ENCODE measurements at regions not wholly inside any gene's neighbourhood (a gene's known extent, or its start where the extent isn't known, plus 50 kb on each side); places are given as distances from the start of the nearest gene placed in this dataset.
"Not testable (repeated sequence)": the region's sequence is repeated elsewhere in the genome, so short reads cannot be mapped to it uniquely, and the experiment has no call there.

GRCh38 chr2:13433954-13434353, 717.2 kb downstream of the TRIB2 start:
- H3K79me2 ChIP-seq (ENCODE audit: insufficient read depth, low read length) = no peaks in the 10 kb centered on the region
- no peaks in the 10 kb centered on the region for H3K36me3 ChIP-seq (ENCODE audit: low read length)
- H2AFZ ChIP-seq (ENCODE audit: low read depth, low read length, severe bottlenecking) = no peak overlapping the region
- no peak for TF ChIP-seq CTCF (IDR thresholded peaks at IDR 0.05; ENCODE audit: insufficient read depth, low read length, poor library complexity, severe bottlenecking)
- no peak for TF ChIP-seq EZH2phosphoT487 (conservative IDR thresholded peaks at IDR 0.05; ENCODE audit: low read length)
- H3F3A ChIP-seq (ENCODE audit: insufficient read depth) = no peaks in the 10 kb centered on the region
- H3K27ac ChIP-seq (ENCODE audit: low read depth, low read length) = no peak overlapping the region
- no peak overlapping the region for H3K4me2 ChIP-seq (ENCODE audit: low read depth, low read length, poor library complexity, severe bottlenecking)
- no peaks in the 10 kb centered on the region for H3K9me3 ChIP-seq (ENCODE audit: insufficient read depth, low read length)
- H4K20me1 ChIP-seq (ENCODE audit: low read depth, low read length) = no peaks in the 10 kb centered on the region
- no peaks in the 10 kb centered on the region for H3K27me3 ChIP-seq (ENCODE audit: low read length)
- no peak overlapping the region for H3K4me3 ChIP-seq (ENCODE audit: insufficient read depth, low read length, poor library complexity, severe bottlenecking)
- H3K9me2 ChIP-seq (replicated peaks; ENCODE audit: insufficient read depth, low read length) = no peaks in the 10 kb centered on the region
- H3K9ac ChIP-seq (ENCODE audit: low read length) = no peak overlapping the region

- not testable (repeated sequence) for H3K9ac ChIP-seq (ENCODE audit: low read length); H3K27me3 ChIP-seq (ENCODE audit: low read length); H3K4me3 ChIP-seq (ENCODE audit: insufficient read depth, low read length, poor library complexity, severe bottlenecking); H3F3A ChIP-seq (ENCODE audit: insufficient read depth); H3K4me2 ChIP-seq (ENCODE audit: low read depth, low read length, poor library complexity, severe bottlenecking); H3K9me2 ChIP-seq (replicated peaks; ENCODE audit: insufficient read depth, low read length); H3K79me2 ChIP-seq (ENCODE audit: insufficient read depth, low read length); H2AFZ ChIP-seq (ENCODE audit: low read depth, low read length, severe bottlenecking); H4K20me1 ChIP-seq (ENCODE audit: low read depth, low read length); H3K36me3 ChIP-seq (ENCODE audit: low read length); H3K27ac ChIP-seq (ENCODE audit: low read depth, low read length); H3K9me3 ChIP-seq (ENCODE audit: insufficient read depth, low read length)
Observed at GRCh38 chr2:13443554-13444261, 727.0 kb downstream of the TRIB2 start.

- H3F3A ChIP-seq (ENCODE audit: insufficient read depth) = no peaks in the 10 kb centered on the region
- no peaks in the 10 kb centered on the region for H3K9me2 ChIP-seq (replicated peaks; ENCODE audit: insufficient read depth, low read length)
- no peak overlapping the region for H3K9ac ChIP-seq (ENCODE audit: low read length)
- no peaks in the 10 kb centered on the region for H3K79me2 ChIP-seq (ENCODE audit: insufficient read depth, low read length)
- no peak overlapping the region for H2AFZ ChIP-seq (ENCODE audit: low read depth, low read length, severe bottlenecking)
- no peak overlapping the region for H3K27ac ChIP-seq (ENCODE audit: low read depth, low read length)
- no peak overlapping the region for H3K4me2 ChIP-seq (ENCODE audit: low read depth, low read length, poor library complexity, severe bottlenecking)
- TF ChIP-seq CTCF (IDR thresholded peaks at IDR 0.05; ENCODE audit: insufficient read depth, low read length, poor library complexity, severe bottlenecking) (no peak), EZH2phosphoT487 (conservative IDR thresholded peaks at IDR 0.05; ENCODE audit: low read length) (no peak)
- no peaks in the 10 kb centered on the region for H4K20me1 ChIP-seq (ENCODE audit: low read depth, low read length)
- no peaks in the 10 kb centered on the region for H3K27me3 ChIP-seq (ENCODE audit: low read length)
- H3K36me3 ChIP-seq (ENCODE audit: low read length) = no peaks in the 10 kb centered on the region
- no peaks in the 10 kb centered on the region for H3K9me3 ChIP-seq (ENCODE audit: insufficient read depth, low read length)
- H3K4me3 ChIP-seq (ENCODE audit: insufficient read depth, low read length, poor library complexity, severe bottlenecking) = no peak overlapping the region
Observed at GRCh38 chr2:13462464-13462863, 745.7 kb downstream of the TRIB2 start.

GRCh38 chr2:13466076-13466475, 749.3 kb downstream of the TRIB2 start:
- no peaks in the 10 kb centered on the region for H3F3A ChIP-seq (ENCODE audit: insufficient read depth)
- TF ChIP-seq CTCF (IDR thresholded peaks at IDR 0.05; ENCODE audit: insufficient read depth, low read length, poor library complexity, severe bottlenecking) (no peak), EZH2phosphoT487 (conservative IDR thresholded peaks at IDR 0.05; ENCODE audit: low read length) (no peak)
- H3K9ac ChIP-seq (ENCODE audit: low read length) = no peak overlapping the region
- no peaks in the 10 kb centered on the region for H3K36me3 ChIP-seq (ENCODE audit: low read length)
- no peaks in the 10 kb centered on the region for H3K79me2 ChIP-seq (ENCODE audit: insufficient read depth, low read length)
- no peak overlapping the region for H3K4me3 ChIP-seq (ENCODE audit: insufficient read depth, low read length, poor library complexity, severe bottlenecking)
- no peaks in the 10 kb centered on the region for H3K9me2 ChIP-seq (replicated peaks; ENCODE audit: insufficient read depth, low read length)
- no peak overlapping the region for H3K27ac ChIP-seq (ENCODE audit: low read depth, low read length)
- no peaks in the 10 kb centered on the region for H3K9me3 ChIP-seq (ENCODE audit: insufficient read depth, low read length)
- no peak overlapping the region for H2AFZ ChIP-seq (ENCODE audit: low read depth, low read length, severe bottlenecking)
- no peaks in the 10 kb centered on the region for H3K27me3 ChIP-seq (ENCODE audit: low read length)
- H3K4me2 ChIP-seq (ENCODE audit: low read depth, low read length, poor library complexity, severe bottlenecking) = no peak overlapping the region
- no peaks in the 10 kb centered on the region for H4K20me1 ChIP-seq (ENCODE audit: low read depth, low read length)
